ENCODE measurements at regions not wholly inside any gene's neighbourhood (a gene's known extent, or its start where the extent isn't known, plus 50 kb on each side); places are given as distances from the start of the nearest gene placed in this dataset.

GRCh38 chr11:121699801-121700200 is 247.0 kb upstream of the SORL1-AS1 start:
- intact Hi-C loops (cut with DNase I) = no loop called here
- TF ChIP-seq POLR2AphosphoS5 (IDR thresholded peaks at IDR 0.05) = no peak
- no peak for TF ChIP-seq CTCF (IDR thresholded peaks at IDR 0.05)
- TF ChIP-seq POLR2A (IDR thresholded peaks at IDR 0.05) = no peak
- 77% methylated on average over 5 of the region's 5 CpGs for WGBS

GRCh38 chr11:121696931-121697670 is 244.3 kb upstream of the SORL1-AS1 start:
- DNase-seq (ENCODE audit: low spot score) = no peak
- Histone ChIP-seq H3K27me3 (replicated peaks; ENCODE audit: insufficient read depth) (no peaks in the 10 kb centered on the region), H3K36me3 (no peaks in the 10 kb centered on the region), H3K27ac (no peak overlapping the region), H3K4me1 (replicated peaks) (no peaks in the 10 kb centered on the region), H3K4me3 (no peak overlapping the region), H3K9me3 (no peaks in the 10 kb centered on the region)
- intact Hi-C loops (cut with DNase I) = no loop called here
- TF ChIP-seq POLR2AphosphoS5 (IDR thresholded peaks at IDR 0.05) (no peak), POLR2A (IDR thresholded peaks at IDR 0.05) (no peak), CTCF (IDR thresholded peaks at IDR 0.05) (no peak)
- 54% methylated on average over 10 of the region's 10 CpGs for WGBS

More at GRCh38 chr11:121699801-121700200, 247.0 kb upstream of the SORL1-AS1 start:
- H3K27ac ChIP-seq = no peak overlapping the region
- H3K4me3 ChIP-seq = no peak overlapping the region
- no peaks in the 10 kb centered on the region for H3K4me1 ChIP-seq (replicated peaks)
- no peaks in the 10 kb centered on the region for H3K36me3 ChIP-seq
- H3K9me3 ChIP-seq = no peaks in the 10 kb centered on the region
- H3K27me3 ChIP-seq (replicated peaks; ENCODE audit: insufficient read depth) = no peaks in the 10 kb centered on the region
- DNase-seq (ENCODE audit: low spot score) = no peak

- Histone ChIP-seq H3K36me3 (no peaks in the 10 kb centered on the region), H3K9me3 (no peaks in the 10 kb centered on the region), H3K4me3 (no peak overlapping the region), H3K27me3 (replicated peaks; ENCODE audit: insufficient read depth) (no peaks in the 10 kb centered on the region), H3K27ac (no peak overlapping the region), H3K4me1 (replicated peaks) (no peaks in the 10 kb centered on the region)
- TF ChIP-seq CTCF (IDR thresholded peaks at IDR 0.05) = no peak
- no peak for TF ChIP-seq POLR2AphosphoS5 (IDR thresholded peaks at IDR 0.05)
- TF ChIP-seq POLR2A (IDR thresholded peaks at IDR 0.05) = no peak
- DNase-seq (ENCODE audit: low spot score) = no peak
- intact Hi-C loops (cut with DNase I) = no loop called here
- 16% methylated on average over 20 of the region's 20 CpGs for WGBS
Observed at GRCh38 chr11:121696177-121696871, 243.6 kb upstream of the SORL1-AS1 start.

- no peaks in the 10 kb centered on the region for H3K27me3 ChIP-seq (replicated peaks; ENCODE audit: insufficient read depth)
- DNase-seq (ENCODE audit: low spot score) = no peak
- no peaks in the 10 kb centered on the region for H3K9me3 ChIP-seq
- H3K27ac ChIP-seq = no peak overlapping the region
- 71% methylated on average over 1 of the region's 1 CpG for WGBS
- TF ChIP-seq CTCF (IDR thresholded peaks at IDR 0.05) (no peak), POLR2AphosphoS5 (IDR thresholded peaks at IDR 0.05) (no peak), POLR2A (IDR thresholded peaks at IDR 0.05) (no peak)
- no peak overlapping the region for H3K4me3 ChIP-seq
- no peaks in the 10 kb centered on the region for H3K36me3 ChIP-seq
- H3K4me1 ChIP-seq (replicated peaks) = no peaks in the 10 kb centered on the region
- intact Hi-C loops (cut with DNase I) = no loop called here
Observed at GRCh38 chr11:121692236-121692635, 239.5 kb upstream of the SORL1-AS1 start.
